Endothelial cell of umbilical vein (primary cell): ENCODE measurements at regions not wholly inside any gene's neighbourhood (a gene's known extent, or its start where the extent isn't known, plus 50 kb on each side); places are given as distances from the start of the nearest gene placed in this dataset.
"Not testable (repeated sequence)": the region's sequence is repeated elsewhere in the genome, so short reads cannot be mapped to it uniquely, and the experiment has no call there.

Source experiments
- CTCF ChIP-seq, 2 donors: IDR thresholded peaks; 1 replicate in 1 of 2; 2 replicates in 1 of 2; pipeline ENCODE4 v1.5.1; 2011; ENCODE audit warnings: low read length in 2 of 2, mild to moderate bottlenecking in 2 of 2, moderate library complexity in 2 of 2, control low read depth in 1 of 2, inconsistent platforms in 1 of 2, low read depth in 1 of 2; ENCODE audit not compliant: insufficient read depth in 1 of 2; ENCODE audit errors: extremely low read depth in 1 of 2
- EZH2 ChIP-seq: IDR thresholded peaks from 2 replicates; pipeline ENCODE4 v1.6.1; 2012; ENCODE audit warnings: borderline replicate concordance, low read depth, mild to moderate bottlenecking, moderate library complexity, low read length, inconsistent platforms; ENCODE audit not compliant: severe bottlenecking
- FOS ChIP-seq: IDR thresholded peaks from 2 replicates; pipeline ENCODE4 v1.6.1; 2011; ENCODE audit warnings: mild to moderate bottlenecking, low read length, moderate library complexity, borderline replicate concordance; ENCODE audit not compliant: insufficient read depth
- GATA2 ChIP-seq: IDR thresholded peaks from 2 replicates; pipeline ENCODE4 v1.7.0; 2011; ENCODE audit warnings: low read depth, mild to moderate bottlenecking, moderate library complexity, mixed read lengths, low read length; ENCODE audit not compliant: insufficient read length, insufficient read depth
- JUN ChIP-seq: IDR thresholded peaks from 2 replicates; pipeline ENCODE4 v1.6.1; 2011; ENCODE audit warnings: borderline replicate concordance, low read depth; ENCODE audit not compliant: insufficient read length, insufficient read depth
- MAX ChIP-seq: IDR thresholded peaks from 2 replicates; pipeline ENCODE4 v1.6.1; 2011; ENCODE audit not compliant: insufficient read depth, insufficient read length
- MYC ChIP-seq: IDR thresholded peaks from one replicate; pipeline ENCODE4 v1.6.1; 2011; ENCODE audit warnings: mild to moderate bottlenecking, low read depth, low read length
- POLR2A ChIP-seq: IDR thresholded peaks from 2 replicates; pipeline ENCODE4 v1.6.1; 2012; ENCODE audit warnings: low read depth, mild to moderate bottlenecking, control low read depth, low read length
- POLR2AphosphoS5 ChIP-seq: IDR thresholded peaks from 2 replicates; pipeline ENCODE4 v1.6.1; 2012; ENCODE audit warnings: low read depth, mild to moderate bottlenecking, control low read depth, low read length, moderate library complexity; ENCODE audit not compliant: insufficient read depth

GRCh38 chr6:12492929-12493328, 202.8 kb downstream of the EDN1 start:
- not testable (repeated sequence) for TF ChIP-seq GATA2; EZH2; CTCF (IDR thresholded peaks at IDR 0.05; ENCODE audit: extremely low read depth in 1 of 2, insufficient read depth in 1 of 2, low read depth in 1 of 2, low read length in 2 of 2); POLR2A; MAX; POLR2AphosphoS5; JUN; FOS; MYC
